AG04450 (cell line): ENCODE measurements at regions not wholly inside any gene's neighbourhood (a gene's known extent, or its start where the extent isn't known, plus 50 kb on each side); places are given as distances from the start of the nearest gene placed in this dataset.

ENCODE experiments used
- CTCF ChIA-PET: fragments of 300-600, 350-600 bp; formaldehyde crosslinking; extraction: SDS; loops from one replicate; lab custom pipeline; 2022; ENCODE audit warnings: antibody characterized with exemption, inconsistent platforms; lab: Charles Lee
- POLR2A ChIA-PET: fragments of 350-600 bp; formaldehyde crosslinking; extraction: SDS; loops from one replicate; lab custom pipeline; 2021; ENCODE audit warnings: antibody characterized with exemption, inconsistent platforms; lab: Yijun Ruan, JAX
- DNase-seq: peaks from one replicate; pipeline ENCODE4 v3.0.0-alpha.2; 2011; ENCODE audit warnings: low read depth, low spot score
- H3K27ac ChIP-seq: one replicate; pipeline ENCODE4 v1.5.1; 2012; ENCODE audit warnings: low read depth, low read length, control low read depth
- H3K27me3 ChIP-seq: one replicate; pipeline ENCODE4 v1.6.0; 2012; ENCODE audit warnings: low read length; ENCODE audit not compliant: control insufficient read depth, insufficient read depth
- H3K4me3 ChIP-seq: 2 replicates; pipeline ENCODE4 v1.5.1; 2011; ENCODE audit warnings: mild to moderate bottlenecking, low read depth, low read length, control low read depth
- H3K9me3 ChIP-seq: 2 replicates; pipeline ENCODE4 v1.5.1; 2012; ENCODE audit warnings: low read length; ENCODE audit not compliant: control insufficient read depth, insufficient read depth
- TF ChIP-seq, protein P1 (sequence below): IDR thresholded peaks from 2 replicates; pipeline ENCODE4 v1.5.1; 2011; ENCODE audit warnings: low read depth, low read length, control low read depth, inconsistent platforms

DNA sequence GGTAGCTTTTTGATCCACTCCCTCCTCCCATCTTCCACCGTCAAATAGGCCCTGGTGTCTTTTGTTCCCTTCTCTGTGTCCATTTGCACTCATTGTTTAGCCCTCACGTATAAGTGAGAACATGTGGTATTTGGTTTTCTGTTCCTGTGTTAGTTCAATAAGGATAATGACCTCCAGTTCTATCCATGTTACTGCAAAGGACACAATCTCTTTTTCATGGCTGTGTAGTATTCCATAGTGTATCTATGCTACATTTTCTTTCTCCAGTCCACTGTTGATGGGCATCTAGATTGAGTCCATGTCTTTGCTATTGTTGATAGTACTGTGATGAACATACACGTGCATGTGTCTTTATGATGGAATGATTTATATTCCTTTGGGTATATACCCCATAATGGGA lies 136.0 kb upstream of the USP29 start:
- Histone ChIP-seq H3K9me3 (peaks cover 77% of the 10 kb centered on the region), H3K4me3 (no peak overlapping the region), H3K27me3 (no peaks in the 10 kb centered on the region), H3K27ac (no peak overlapping the region)
- TF ChIP-seq, protein P1, sequence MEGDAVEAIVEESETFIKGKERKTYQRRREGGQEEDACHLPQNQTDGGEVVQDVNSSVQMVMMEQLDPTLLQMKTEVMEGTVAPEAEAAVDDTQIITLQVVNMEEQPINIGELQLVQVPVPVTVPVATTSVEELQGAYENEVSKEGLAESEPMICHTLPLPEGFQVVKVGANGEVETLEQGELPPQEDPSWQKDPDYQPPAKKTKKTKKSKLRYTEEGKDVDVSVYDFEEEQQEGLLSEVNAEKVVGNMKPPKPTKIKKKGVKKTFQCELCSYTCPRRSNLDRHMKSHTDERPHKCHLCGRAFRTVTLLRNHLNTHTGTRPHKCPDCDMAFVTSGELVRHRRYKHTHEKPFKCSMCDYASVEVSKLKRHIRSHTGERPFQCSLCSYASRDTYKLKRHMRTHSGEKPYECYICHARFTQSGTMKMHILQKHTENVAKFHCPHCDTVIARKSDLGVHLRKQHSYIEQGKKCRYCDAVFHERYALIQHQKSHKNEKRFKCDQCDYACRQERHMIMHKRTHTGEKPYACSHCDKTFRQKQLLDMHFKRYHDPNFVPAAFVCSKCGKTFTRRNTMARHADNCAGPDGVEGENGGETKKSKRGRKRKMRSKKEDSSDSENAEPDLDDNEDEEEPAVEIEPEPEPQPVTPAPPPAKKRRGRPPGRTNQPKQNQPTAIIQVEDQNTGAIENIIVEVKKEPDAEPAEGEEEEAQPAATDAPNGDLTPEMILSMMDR: no peak
- DNase-seq: no peak
- POLR2A ChIA-PET: no interaction called here
- CTCF ChIA-PET: no interaction called here

DNA sequence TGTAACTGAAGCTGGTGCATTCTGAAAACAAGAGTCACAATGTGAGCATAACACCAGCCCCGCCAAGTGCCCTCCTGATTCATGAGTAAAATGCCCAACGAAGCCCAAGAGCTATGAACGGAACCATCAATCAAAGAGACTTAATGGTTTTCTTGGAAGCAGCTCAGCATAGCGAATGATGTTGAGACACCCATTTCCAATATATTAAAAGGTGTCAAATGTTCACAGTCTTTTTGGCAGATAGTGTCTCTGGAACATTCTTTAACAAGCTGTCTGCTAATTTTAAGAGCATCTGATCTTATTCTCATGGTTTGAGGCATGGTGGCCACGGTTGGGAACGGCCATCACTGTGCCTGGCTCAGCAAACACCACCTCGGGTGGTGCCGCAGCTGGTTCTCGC lies 133.4 kb upstream of the USP29 start:
- no peak overlapping the region for H3K27ac ChIP-seq
- H3K9me3 ChIP-seq: peaks cover 71% of the 10 kb centered on the region
- POLR2A ChIA-PET: no interaction called here
- no peak for DNase-seq
- H3K4me3 ChIP-seq: no peak overlapping the region
- CTCF ChIA-PET: no interaction called here
- H3K27me3 ChIP-seq: no peaks in the 10 kb centered on the region
- TF ChIP-seq, protein P1: no peak

DNA sequence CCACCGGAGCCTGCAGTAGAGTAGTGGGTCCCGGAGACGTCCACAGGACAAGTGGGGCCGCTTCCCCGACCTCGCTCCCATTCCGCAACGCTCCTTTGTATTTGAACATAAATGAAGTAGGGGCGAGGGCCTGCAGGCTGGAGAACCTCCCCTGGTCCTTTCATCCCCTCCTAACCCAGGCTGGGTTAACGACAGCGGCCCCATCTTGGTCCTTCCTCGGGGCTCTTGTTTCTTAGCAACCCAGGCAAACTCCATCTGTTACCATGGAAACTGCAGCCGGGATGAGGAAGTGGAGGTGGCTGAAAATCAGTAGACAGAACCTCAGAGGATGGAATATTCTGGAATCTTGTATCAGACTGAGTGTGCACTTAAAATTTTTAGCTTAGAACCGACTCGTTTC lies 132.6 kb upstream of the USP29 start:
- Histone ChIP-seq H3K27ac (no peak overlapping the region), H3K27me3 (no peaks in the 10 kb centered on the region), H3K9me3 (peaks cover 72% of the 10 kb centered on the region), H3K4me3 (no peak overlapping the region)
- no peak for DNase-seq
- ChIA-PET CTCF (no interaction called here), POLR2A (no interaction called here)
- TF ChIP-seq, protein P1: no peak

DNA sequence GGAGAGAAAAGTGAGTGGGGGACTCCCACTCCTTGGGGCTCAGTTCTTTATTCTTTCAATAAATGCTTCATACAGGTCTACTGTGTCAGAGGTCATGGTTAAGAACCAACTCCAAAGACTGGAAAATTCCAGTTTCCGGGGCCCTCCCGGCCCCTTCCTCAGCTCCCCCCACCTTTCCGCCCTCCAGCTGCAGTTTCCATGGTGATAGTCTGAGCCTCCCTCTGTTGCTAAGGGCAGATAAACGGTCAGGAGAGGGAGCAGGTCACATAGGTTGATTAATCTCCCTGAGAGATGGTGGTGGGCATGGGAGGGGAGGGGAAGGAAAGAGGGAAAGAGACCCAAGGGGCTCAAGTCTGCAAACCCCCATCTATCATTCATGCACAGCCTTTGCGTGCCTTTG lies 131.5 kb upstream of the USP29 start:
- Histone ChIP-seq H3K27me3 (no peaks in the 10 kb centered on the region), H3K4me3 (no peak overlapping the region), H3K27ac (no peak overlapping the region), H3K9me3 (peaks cover 75% of the 10 kb centered on the region)
- POLR2A ChIA-PET: no interaction called here
- DNase-seq: no peak
- CTCF ChIA-PET: no interaction called here
- TF ChIP-seq, protein P1: no peak

DNA sequence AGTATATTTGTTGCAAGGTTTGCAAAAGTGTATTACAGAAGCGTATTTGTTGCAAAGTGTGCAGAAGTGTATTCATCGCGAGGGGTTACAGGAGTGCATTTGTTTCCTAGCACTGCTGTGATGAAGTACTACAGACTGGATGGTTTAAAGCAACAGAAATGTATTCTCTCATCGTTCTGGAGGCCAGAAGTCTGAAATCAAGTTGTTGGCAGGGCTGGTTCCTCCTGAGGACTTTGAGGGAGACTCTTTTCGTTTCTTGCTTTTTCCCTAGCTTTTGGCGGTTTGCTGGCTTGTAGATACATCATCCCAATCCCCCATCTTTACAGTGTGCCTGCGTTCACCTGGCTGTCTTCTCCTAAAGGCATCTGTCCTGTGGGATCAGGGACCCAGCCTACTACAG lies 127.9 kb upstream of the USP29 start:
- TF ChIP-seq, protein P1: no peak
- Histone ChIP-seq H3K27ac (no peak overlapping the region), H3K4me3 (no peak overlapping the region), H3K9me3 (peaks cover 79% of the 10 kb centered on the region), H3K27me3 (no peaks in the 10 kb centered on the region)
- ChIA-PET POLR2A (no interaction called here), CTCF (no interaction called here)
- no peak for DNase-seq
